ENCODE measurements at regions not wholly inside any gene's neighbourhood (a gene's known extent, or its start where the extent isn't known, plus 50 kb on each side); places are given as distances from the start of the nearest gene placed in this dataset.

GRCh38 chrX:116897526-116897925 lies 434.8 kb upstream of the CT83 start:
- DNase-seq (ENCODE audit: low read depth), result no peak
- H3K4me3 ChIP-seq (replicated peaks; ENCODE audit: low read depth, low read length), result no peak overlapping the region
- TF ChIP-seq CTCF (IDR thresholded peaks at IDR 0.05; ENCODE audit: low read length, missing control alignments), result no peak

GRCh38 chrX:116881961-116882360 lies 419.2 kb upstream of the CT83 start:
- H3K4me3 ChIP-seq (replicated peaks; ENCODE audit: low read depth, low read length), result no peak overlapping the region
- no peak for DNase-seq (ENCODE audit: low read depth)
- TF ChIP-seq CTCF (IDR thresholded peaks at IDR 0.05; ENCODE audit: low read length, missing control alignments), result no peak

DNA sequence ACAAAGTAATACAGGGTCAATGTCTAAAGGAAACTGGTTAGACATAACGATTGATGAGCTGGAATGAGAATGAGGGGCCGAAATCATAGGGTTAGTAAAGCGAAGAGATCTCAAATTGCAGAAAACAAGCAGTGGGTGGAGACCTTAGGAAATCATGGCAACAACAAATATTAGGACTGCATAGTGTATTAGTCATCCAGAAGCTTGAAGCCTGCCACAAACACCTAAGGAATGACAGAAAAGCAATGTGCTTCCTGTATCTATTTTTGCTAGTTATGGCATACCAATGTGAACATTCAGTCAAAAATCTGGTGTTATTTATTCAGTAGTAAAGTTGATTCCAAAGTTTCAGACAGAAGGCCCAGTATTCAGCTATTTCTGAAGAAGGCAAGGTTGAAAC lies 410.9 kb upstream of the CT83 start:
- no peak overlapping the region for H3K4me3 ChIP-seq (replicated peaks; ENCODE audit: low read depth, low read length)
- peak; percentile 10 for DNase-seq (ENCODE audit: low read depth)
- TF ChIP-seq CTCF (IDR thresholded peaks at IDR 0.05; ENCODE audit: low read length, missing control alignments), result no peak

- H3K4me3 ChIP-seq (replicated peaks; ENCODE audit: low read depth, low read length), result no peak overlapping the region
- no peak for DNase-seq (ENCODE audit: low read depth)
- no peak for TF ChIP-seq CTCF (IDR thresholded peaks at IDR 0.05; ENCODE audit: low read length, missing control alignments)
Observed at GRCh38 chrX:116872931-116873330, 410.2 kb upstream of the CT83 start.

GRCh38 chrX:116863029-116863428 lies 400.3 kb upstream of the CT83 start:
- no peak overlapping the region for H3K4me3 ChIP-seq (replicated peaks; ENCODE audit: low read depth, low read length)
- no peak for TF ChIP-seq CTCF (IDR thresholded peaks at IDR 0.05; ENCODE audit: low read length, missing control alignments)
- no peak for DNase-seq (ENCODE audit: low read depth)

DNA sequence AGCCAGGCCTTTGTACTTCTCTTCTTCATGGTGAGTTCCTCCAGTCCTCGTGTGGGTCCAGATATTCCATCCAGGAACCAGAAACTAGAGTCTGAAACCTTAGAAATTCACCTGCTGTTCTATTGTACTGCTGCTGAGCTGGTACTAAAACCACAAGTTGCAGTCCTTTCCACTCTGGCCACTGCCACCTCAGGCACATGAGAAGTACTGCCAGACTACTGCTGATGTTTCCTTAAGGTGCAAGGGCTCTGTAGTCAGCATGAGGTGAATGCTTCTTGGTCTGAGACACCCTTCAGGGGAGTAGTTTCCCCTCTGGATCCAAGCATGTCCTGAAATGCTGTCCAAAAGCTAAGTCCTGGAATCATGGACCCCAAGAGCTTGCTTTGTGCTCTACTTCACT lies 399.6 kb upstream of the CT83 start:
- TF ChIP-seq CTCF (IDR thresholded peaks at IDR 0.05; ENCODE audit: low read length, missing control alignments), result no peak
- H3K4me3 ChIP-seq (replicated peaks; ENCODE audit: low read depth, low read length), result no peak overlapping the region
- no peak for DNase-seq (ENCODE audit: low read depth)

- TF ChIP-seq CTCF (IDR thresholded peaks at IDR 0.05; ENCODE audit: low read length, missing control alignments), result no peak
- no peak overlapping the region for H3K4me3 ChIP-seq (replicated peaks; ENCODE audit: low read depth, low read length)
- no peak for DNase-seq (ENCODE audit: low read depth)
Observed at GRCh38 chrX:116841290-116841689, 378.5 kb upstream of the CT83 start.

Data from fibroblast of pulmonary artery (primary cell).